ENCODE measurements at regions not wholly inside any gene's neighbourhood (a gene's known extent, or its start where the extent isn't known, plus 50 kb on each side); places are given as distances from the start of the nearest gene placed in this dataset.
A peak's percentile ranks its signal among the peaks of the same experiment; 100 is the strongest.
"Not testable (repeated sequence)": the region's sequence is repeated elsewhere in the genome, so short reads cannot be mapped to it uniquely, and the experiment has no call there.

- intact Hi-C loops (cut with micrococcal nuclease): no loop called here
Measured at GRCh38 chr22:22753526-22754267, 109.3 kb downstream of the GGTLC2 start.

GRCh38 chr22:22754268-22754657, 109.8 kb downstream of the GGTLC2 start:
- intact Hi-C loops (cut with micrococcal nuclease): no loop called here

More at GRCh38 chr22:22753526-22754267, 109.3 kb downstream of the GGTLC2 start:
- DNase-seq: peak; percentile 46
- ATAC-seq: peak; percentile 55

GRCh38 chr22:22754961-22755777, 110.8 kb downstream of the GGTLC2 start:
- no peak for ATAC-seq
- intact Hi-C loops (cut with micrococcal nuclease): no loop called here

More at GRCh38 chr22:22754268-22754657, 109.8 kb downstream of the GGTLC2 start:
- no peak for ATAC-seq
- DNase-seq: no peak

GRCh38 chr22:22755778-22756100, 111.3 kb downstream of the GGTLC2 start:
- no peak for ATAC-seq
- intact Hi-C loops (cut with micrococcal nuclease): no loop called here
- no peak for DNase-seq

More at GRCh38 chr22:22754961-22755777, 110.8 kb downstream of the GGTLC2 start:
- DNase-seq: no peak

GRCh38 chr22:22756109-22756508, 111.7 kb downstream of the GGTLC2 start:
- intact Hi-C loops (cut with micrococcal nuclease): no loop called here

GRCh38 chr22:22756551-22757201, 112.3 kb downstream of the GGTLC2 start:
- DNase-seq; ATAC-seq; intact Hi-C loops (cut with micrococcal nuclease): not testable (repeated sequence)

More at GRCh38 chr22:22756109-22756508, 111.7 kb downstream of the GGTLC2 start:
- ATAC-seq: no peak
- DNase-seq: no peak

GRCh38 chr22:22758101-22758807, 113.8 kb downstream of the GGTLC2 start:
- DNase-seq; intact Hi-C loops (cut with micrococcal nuclease); ATAC-seq: not testable (repeated sequence)

GRCh38 chr22:22759371-22759770, 115.0 kb downstream of the GGTLC2 start:
- intact Hi-C loops (cut with micrococcal nuclease): no loop called here
- DNase-seq (no peak), ATAC-seq (no peak)

- DNase-seq (no peak), ATAC-seq (no peak)
- intact Hi-C loops (cut with micrococcal nuclease): no loop called here
Measured at GRCh38 chr22:22759889-22760546, 115.6 kb downstream of the GGTLC2 start.

GRCh38 chr22:22761606-22761962, 117.2 kb downstream of the GGTLC2 start:
- DNase-seq (no peak), ATAC-seq (no peak)
- intact Hi-C loops (cut with micrococcal nuclease): no loop called here

- ATAC-seq (no peak), DNase-seq (no peak)
- intact Hi-C loops (cut with micrococcal nuclease): no loop called here
Measured at GRCh38 chr22:22761963-22762772, 117.8 kb downstream of the GGTLC2 start.

- DNase-seq (no peak), ATAC-seq (no peak)
- intact Hi-C loops (cut with micrococcal nuclease): no loop called here
Measured at GRCh38 chr22:22763512-22763911, 119.1 kb downstream of the GGTLC2 start.

GRCh38 chr22:22764085-22764484, 119.7 kb downstream of the GGTLC2 start:
- intact Hi-C loops (cut with micrococcal nuclease): no loop called here
- ATAC-seq (no peak), DNase-seq (no peak)

GRCh38 chr22:22767876-22768602, 119.6 kb upstream of the IGLL5 start:
- intact Hi-C loops (cut with micrococcal nuclease): loop anchor here (5.0 kb wide), 1 partner anchor 61 kb away; no protein-coding TSS in a partner anchor
- DNase-seq (no peak), ATAC-seq (no peak)

GRCh38 chr22:22768885-22769284, 118.7 kb upstream of the IGLL5 start:
- ATAC-seq (no peak), DNase-seq (no peak)
- intact Hi-C loops (cut with micrococcal nuclease): loop anchor here (5.0 kb wide), 1 partner anchor 62 kb away; no protein-coding TSS in a partner anchor

- intact Hi-C loops (cut with micrococcal nuclease): loop anchor here (5.0 kb wide), 1 partner anchor 62 kb away; no protein-coding TSS in a partner anchor
- no peak for DNase-seq
- ATAC-seq: no peak
Measured at GRCh38 chr22:22769434-22770279, 118.0 kb upstream of the IGLL5 start.
